ENCODE measurements at regions not wholly inside any gene's neighbourhood (a gene's known extent, or its start where the extent isn't known, plus 50 kb on each side); places are given as distances from the start of the nearest gene placed in this dataset.

DNA sequence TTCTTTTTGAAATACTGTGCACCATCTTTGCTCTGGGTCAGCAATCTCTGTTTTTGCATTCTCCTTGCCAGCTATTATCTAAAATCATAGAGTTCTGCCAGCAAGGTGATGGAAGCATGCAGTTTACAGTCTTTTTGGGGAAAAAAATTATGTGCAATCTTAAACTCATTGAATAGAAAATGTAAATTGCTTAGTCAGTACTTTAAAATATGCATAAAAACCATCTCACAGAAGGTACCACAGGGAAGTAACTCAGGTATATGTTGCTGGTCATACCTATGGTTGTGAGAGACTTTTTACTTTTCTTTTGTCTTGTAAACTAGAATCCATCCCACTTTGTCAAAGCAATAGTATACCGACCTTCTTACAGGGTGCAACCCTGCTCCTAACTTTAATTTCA, 469.8 kb upstream of the ANO3 start:
- no peak overlapping the region for H2AFZ ChIP-seq (ENCODE audit: low read length)
- TF ChIP-seq CTCF (IDR thresholded peaks at IDR 0.05; ENCODE audit: low read length): no peak
- no peaks in the 10 kb centered on the region for H4K20me1 ChIP-seq (ENCODE audit: insufficient read depth, low read length)
- no peaks in the 10 kb centered on the region for H3K27me3 ChIP-seq (ENCODE audit: insufficient read depth, low read length)
- no peaks in the 10 kb centered on the region for H3K36me3 ChIP-seq (ENCODE audit: insufficient read depth, low read length)
- no peaks in the 10 kb centered on the region for H3F3A ChIP-seq (ENCODE audit: insufficient read depth, low read length)
- no peaks in the 10 kb centered on the region for H3K79me2 ChIP-seq (ENCODE audit: insufficient read depth, low read length)
- no peak overlapping the region for H3K4me2 ChIP-seq (ENCODE audit: low read length)
- H3K9ac ChIP-seq (ENCODE audit: low read length): no peak overlapping the region
- no peaks in the 10 kb centered on the region for H3K4me1 ChIP-seq (ENCODE audit: insufficient read depth, low read length, severe bottlenecking)
- no peaks in the 10 kb centered on the region for H3K9me2 ChIP-seq (ENCODE audit: low read depth, low read length)
- H3K27ac ChIP-seq (ENCODE audit: low read depth, low read length, poor library complexity, severe bottlenecking): no peak overlapping the region
- H3K4me3 ChIP-seq (ENCODE audit: low read depth, low read length, poor library complexity, severe bottlenecking): no peak overlapping the region
- H3K9me3 ChIP-seq (ENCODE audit: low read length): no peaks in the 10 kb centered on the region

- no peaks in the 10 kb centered on the region for H4K20me1 ChIP-seq (ENCODE audit: insufficient read depth, low read length)
- no peaks in the 10 kb centered on the region for H3K4me1 ChIP-seq (ENCODE audit: insufficient read depth, low read length, severe bottlenecking)
- H2AFZ ChIP-seq (ENCODE audit: low read length): no peak overlapping the region
- TF ChIP-seq EZH2 (IDR thresholded peaks at IDR 0.05; ENCODE audit: borderline replicate concordance, low read length) (no peak), CTCF (IDR thresholded peaks at IDR 0.05; ENCODE audit: low read length) (no peak)
- no peak overlapping the region for H3K4me3 ChIP-seq (ENCODE audit: low read depth, low read length, poor library complexity, severe bottlenecking)
- no peaks in the 10 kb centered on the region for H3K9me3 ChIP-seq (ENCODE audit: low read length)
- H3K36me3 ChIP-seq (ENCODE audit: insufficient read depth, low read length): no peaks in the 10 kb centered on the region
- H3K9ac ChIP-seq (ENCODE audit: low read length): no peak overlapping the region
- no peaks in the 10 kb centered on the region for H3K9me2 ChIP-seq (ENCODE audit: low read depth, low read length)
- H3F3A ChIP-seq (ENCODE audit: insufficient read depth, low read length): no peaks in the 10 kb centered on the region
- H3K27me3 ChIP-seq (ENCODE audit: insufficient read depth, low read length): no peaks in the 10 kb centered on the region
- no peak overlapping the region for H3K4me2 ChIP-seq (ENCODE audit: low read length)
- no peaks in the 10 kb centered on the region for H3K79me2 ChIP-seq (ENCODE audit: insufficient read depth, low read length)
- H3K27ac ChIP-seq (ENCODE audit: low read depth, low read length, poor library complexity, severe bottlenecking): no peak overlapping the region
These were observed 467.9 kb upstream of the ANO3 start for GRCh38 chr11:25863986-25864385.

DNA sequence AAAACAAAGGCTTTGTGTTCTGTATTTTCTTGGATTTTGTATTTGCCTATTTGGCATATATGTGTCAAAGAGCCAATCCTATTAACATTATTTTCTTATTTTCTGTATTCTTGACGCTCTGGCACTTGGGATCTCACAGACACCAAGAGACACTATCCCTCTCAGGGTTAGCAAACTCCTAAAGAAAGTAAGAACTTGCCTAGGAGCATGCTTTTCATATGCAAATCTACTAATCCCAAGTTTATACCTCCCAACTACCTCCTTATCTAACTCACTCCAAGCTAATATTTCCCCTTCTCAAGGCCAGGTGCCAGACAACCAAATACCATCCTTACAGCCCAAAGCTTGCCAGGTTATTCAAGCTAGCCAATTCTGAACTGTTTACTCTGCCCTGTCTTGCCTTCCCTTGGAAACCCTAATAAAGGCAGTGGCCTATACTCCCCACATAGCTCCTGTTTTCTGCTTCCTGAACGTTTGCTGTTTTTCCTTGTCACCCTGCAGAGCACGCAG, 455.4 kb upstream of the ANO3 start:
- TF ChIP-seq CTCF (IDR thresholded peaks at IDR 0.05; ENCODE audit: low read length): no peak
- no peak for TF ChIP-seq EZH2 (IDR thresholded peaks at IDR 0.05; ENCODE audit: borderline replicate concordance, low read length)
- Histone ChIP-seq H3K4me1 (ENCODE audit: insufficient read depth, low read length, severe bottlenecking) (no peaks in the 10 kb centered on the region), H3K4me2 (ENCODE audit: low read length) (no peak overlapping the region), H3F3A (ENCODE audit: insufficient read depth, low read length) (no peaks in the 10 kb centered on the region), H3K79me2 (ENCODE audit: insufficient read depth, low read length) (no peaks in the 10 kb centered on the region), H4K20me1 (ENCODE audit: insufficient read depth, low read length) (no peaks in the 10 kb centered on the region), H3K9ac (ENCODE audit: low read length) (no peak overlapping the region), H3K27ac (ENCODE audit: low read depth, low read length, poor library complexity, severe bottlenecking) (no peak overlapping the region), H3K27me3 (ENCODE audit: insufficient read depth, low read length) (no peaks in the 10 kb centered on the region), H3K4me3 (ENCODE audit: low read depth, low read length, poor library complexity, severe bottlenecking) (no peak overlapping the region), H3K9me2 (ENCODE audit: low read depth, low read length) (no peaks in the 10 kb centered on the region), H3K9me3 (ENCODE audit: low read length) (no peaks in the 10 kb centered on the region), H2AFZ (ENCODE audit: low read length) (no peak overlapping the region), H3K36me3 (ENCODE audit: insufficient read depth, low read length) (no peaks in the 10 kb centered on the region)
